Peyer's patch (tissue), 4 donors: ENCODE measurements at regions not wholly inside any gene's neighbourhood (a gene's known extent, or its start where the extent isn't known, plus 50 kb on each side); places are given as distances from the start of the nearest gene placed in this dataset.

Source experiments
- DNase-seq, 3 donors: peaks; one replicate each; pipeline ENCODE4 v3.0.0-alpha.2; 2017 to 2019
- H3K27ac ChIP-seq, 4 donors: fragments of 200-600 bp; sonication (generic); one replicate each; pipeline ENCODE4 v1.5.1; 2016 to 2019
- H3K27me3 ChIP-seq, 2 donors: fragments of 200-600 bp; sonication (generic); one replicate each; pipeline ENCODE4 v1.5.1; 2019
- H3K36me3 ChIP-seq, 3 donors: fragments of 200-600 bp; sonication (generic); one replicate each; pipeline ENCODE4 v1.5.1; 2016 to 2019
- H3K4me1 ChIP-seq, 4 donors: fragments of 200-600 bp; sonication (generic); one replicate each; pipeline ENCODE4 v1.5.1; 2016 to 2019
- H3K4me3 ChIP-seq, 4 donors: fragments of 200-600 bp; sonication (generic); 1 replicate in 3 of 4; 2 replicates in 1 of 4; pipeline ENCODE4 v1.5.1; 2016 to 2019; ENCODE audit warnings: mild to moderate bottlenecking in 1 of 4
- H3K9me3 ChIP-seq, 4 donors: fragments of 200-600 bp; sonication (generic); one replicate each; pipeline ENCODE4 v1.5.1; 2016 to 2019; ENCODE audit warnings: mild to moderate bottlenecking in 1 of 4
- POLR2A ChIP-seq, 2 donors: fragments of 450-650 bp; IDR thresholded peaks; one replicate each; pipeline ENCODE4 v1.5.1; 2017; ENCODE audit warnings: antibody characterized with exemption in 2 of 2, mild to moderate bottlenecking in 2 of 2, moderate library complexity in 2 of 2
- TF ChIP-seq, protein P1 (sequence below), 6 experiments: fragments of 450-650 bp in 4 of 6; fragments of 200-600 bp in 2 of 6; sonication (generic) in 1 of 6; IDR thresholded peaks; one replicate each; pipeline ENCODE4 v1.5.1; 2017 to 2019; ENCODE audit warnings: antibody characterized with exemption in 6 of 6, mild to moderate bottlenecking in 3 of 6, moderate library complexity in 1 of 6

- no peak overlapping the region for H3K4me3 ChIP-seq
- no peaks in the 10 kb centered on the region for H3K9me3 ChIP-seq
- H3K27ac ChIP-seq, result no peak overlapping the region
- H3K36me3 ChIP-seq, result no peaks in the 10 kb centered on the region
- no peaks in the 10 kb centered on the region for H3K4me1 ChIP-seq
- no peak for DNase-seq
- H3K27me3 ChIP-seq, result no peaks in the 10 kb centered on the region
- no peak for TF ChIP-seq POLR2A (IDR thresholded peaks at IDR 0.05)
- TF ChIP-seq, protein P1, sequence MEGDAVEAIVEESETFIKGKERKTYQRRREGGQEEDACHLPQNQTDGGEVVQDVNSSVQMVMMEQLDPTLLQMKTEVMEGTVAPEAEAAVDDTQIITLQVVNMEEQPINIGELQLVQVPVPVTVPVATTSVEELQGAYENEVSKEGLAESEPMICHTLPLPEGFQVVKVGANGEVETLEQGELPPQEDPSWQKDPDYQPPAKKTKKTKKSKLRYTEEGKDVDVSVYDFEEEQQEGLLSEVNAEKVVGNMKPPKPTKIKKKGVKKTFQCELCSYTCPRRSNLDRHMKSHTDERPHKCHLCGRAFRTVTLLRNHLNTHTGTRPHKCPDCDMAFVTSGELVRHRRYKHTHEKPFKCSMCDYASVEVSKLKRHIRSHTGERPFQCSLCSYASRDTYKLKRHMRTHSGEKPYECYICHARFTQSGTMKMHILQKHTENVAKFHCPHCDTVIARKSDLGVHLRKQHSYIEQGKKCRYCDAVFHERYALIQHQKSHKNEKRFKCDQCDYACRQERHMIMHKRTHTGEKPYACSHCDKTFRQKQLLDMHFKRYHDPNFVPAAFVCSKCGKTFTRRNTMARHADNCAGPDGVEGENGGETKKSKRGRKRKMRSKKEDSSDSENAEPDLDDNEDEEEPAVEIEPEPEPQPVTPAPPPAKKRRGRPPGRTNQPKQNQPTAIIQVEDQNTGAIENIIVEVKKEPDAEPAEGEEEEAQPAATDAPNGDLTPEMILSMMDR (IDR thresholded peaks at IDR 0.05), result no peak
Observed at GRCh38 chr9:90459321-90459720, 183.3 kb downstream of the DIRAS2 start.

DNA sequence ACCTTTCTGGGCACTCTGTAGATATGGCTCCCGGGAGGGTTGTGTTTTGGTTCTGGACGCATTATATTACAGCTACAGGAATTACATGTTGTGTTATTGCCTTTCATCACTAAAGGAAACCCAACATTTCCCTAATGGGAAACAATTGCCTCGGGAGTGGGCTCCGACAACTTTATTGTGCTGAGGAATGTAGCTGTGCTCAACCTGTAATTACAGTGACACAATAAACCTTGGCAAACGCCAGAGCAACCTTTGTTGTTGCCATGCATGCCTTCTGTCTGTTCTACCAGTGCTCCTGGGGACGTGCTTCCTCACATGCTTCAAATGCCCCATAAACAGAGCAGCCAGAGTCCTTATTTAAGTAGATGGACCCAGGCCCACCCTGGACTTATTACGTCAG lies 182.4 kb downstream of the DIRAS2 start:
- no peak overlapping the region for H3K27ac ChIP-seq
- no peaks in the 10 kb centered on the region for H3K4me1 ChIP-seq
- no peak for TF ChIP-seq POLR2A (IDR thresholded peaks at IDR 0.05)
- TF ChIP-seq, protein P1 (IDR thresholded peaks at IDR 0.05), result no peak
- peak in 1 of 3 donors; percentile 49 for DNase-seq
- H3K27me3 ChIP-seq, result no peaks in the 10 kb centered on the region
- no peak overlapping the region for H3K4me3 ChIP-seq
- no peaks in the 10 kb centered on the region for H3K9me3 ChIP-seq
- no peaks in the 10 kb centered on the region for H3K36me3 ChIP-seq

DNA sequence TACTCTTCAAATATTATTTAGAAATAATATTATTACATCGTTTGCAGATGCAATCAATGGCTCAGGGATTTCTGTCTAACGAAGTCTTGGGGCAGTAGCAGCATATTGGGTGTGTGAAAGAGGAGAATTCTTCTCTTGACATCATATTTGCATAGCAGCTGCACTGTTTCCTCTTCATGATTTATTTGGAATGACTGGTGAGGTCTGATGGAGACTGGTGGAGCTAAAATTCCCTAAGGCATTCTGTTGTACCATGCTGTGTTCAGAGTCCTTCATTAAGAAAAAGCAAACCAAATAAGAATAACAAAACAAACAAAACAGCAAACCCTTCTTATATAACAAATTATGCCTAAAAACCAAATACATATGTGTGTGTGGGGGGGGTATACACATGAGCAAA lies 177.6 kb downstream of the DIRAS2 start:
- TF ChIP-seq, protein P1 (IDR thresholded peaks at IDR 0.05), result no peak
- no peak for TF ChIP-seq POLR2A (IDR thresholded peaks at IDR 0.05)
- no peak for DNase-seq
- Histone ChIP-seq H3K27ac (no peak overlapping the region), H3K27me3 (no peaks in the 10 kb centered on the region), H3K9me3 (no peaks in the 10 kb centered on the region), H3K4me3 (no peak overlapping the region), H3K36me3 (no peaks in the 10 kb centered on the region), H3K4me1 (no peaks in the 10 kb centered on the region)

DNA sequence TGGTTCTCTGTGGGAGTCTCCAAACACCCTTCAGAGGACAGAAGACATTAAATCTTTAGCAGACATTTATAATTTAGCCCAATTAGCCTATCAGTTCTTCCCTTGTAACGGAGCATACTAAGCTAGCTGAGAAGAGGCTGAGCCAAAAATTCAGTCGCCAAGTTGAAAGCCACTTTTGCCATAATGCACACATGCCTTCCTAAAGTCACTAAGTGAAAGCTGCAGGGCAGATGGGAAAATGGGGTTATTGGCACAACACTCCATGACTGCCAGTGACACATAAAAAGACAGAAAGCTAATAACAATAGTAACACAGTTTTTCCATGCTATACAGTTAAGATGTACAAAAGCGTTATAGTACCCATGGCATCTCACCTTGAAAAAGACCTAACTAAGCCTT lies 176.2 kb downstream of the DIRAS2 start:
- H3K9me3 ChIP-seq, result no peaks in the 10 kb centered on the region
- no peak for DNase-seq
- no peaks in the 10 kb centered on the region for H3K4me1 ChIP-seq
- no peak for TF ChIP-seq POLR2A (IDR thresholded peaks at IDR 0.05)
- TF ChIP-seq, protein P1 (IDR thresholded peaks at IDR 0.05), result no peak
- H3K27me3 ChIP-seq, result no peaks in the 10 kb centered on the region
- no peaks in the 10 kb centered on the region for H3K36me3 ChIP-seq
- H3K27ac ChIP-seq, result no peak overlapping the region
- H3K4me3 ChIP-seq, result no peak overlapping the region

- no peak for TF ChIP-seq POLR2A (IDR thresholded peaks at IDR 0.05)
- TF ChIP-seq, protein P1 (IDR thresholded peaks at IDR 0.05), result no peak
- no peaks in the 10 kb centered on the region for H3K4me1 ChIP-seq
- no peaks in the 10 kb centered on the region for H3K36me3 ChIP-seq
- no peaks in the 10 kb centered on the region for H3K27me3 ChIP-seq
- no peak overlapping the region for H3K27ac ChIP-seq
- H3K4me3 ChIP-seq, result no peak overlapping the region
- no peaks in the 10 kb centered on the region for H3K9me3 ChIP-seq
- no peak for DNase-seq
Observed at GRCh38 chr9:90469435-90469834, 173.2 kb downstream of the DIRAS2 start.

DNA sequence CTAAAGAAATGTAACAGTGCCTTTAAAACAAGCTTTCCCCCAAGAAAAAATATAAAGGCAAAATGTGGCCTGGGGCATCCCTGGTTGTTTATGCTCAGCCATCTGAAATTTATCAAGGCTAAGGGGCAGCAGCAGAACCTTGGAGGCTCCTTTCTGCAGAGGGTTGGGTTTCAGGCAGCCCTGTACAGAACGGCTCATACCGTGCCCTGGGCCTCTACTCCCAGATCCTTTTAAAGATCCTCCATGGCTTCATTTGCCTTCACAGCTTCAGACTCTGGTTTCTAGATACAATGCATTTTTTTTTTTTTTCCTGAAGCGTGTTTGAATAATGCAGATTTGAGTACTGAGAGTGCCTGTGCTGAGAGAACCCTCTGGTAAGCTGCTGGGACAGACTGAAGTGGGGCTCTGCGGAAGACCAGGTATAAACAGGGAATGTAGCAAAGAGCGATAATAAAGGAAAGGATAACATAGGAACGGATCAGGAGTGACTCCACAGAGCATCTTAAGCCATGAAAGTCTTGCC lies 172.7 kb downstream of the DIRAS2 start:
- DNase-seq, result no peak
- Histone ChIP-seq H3K9me3 (no peaks in the 10 kb centered on the region), H3K4me1 (no peaks in the 10 kb centered on the region), H3K4me3 (no peak overlapping the region), H3K36me3 (no peaks in the 10 kb centered on the region), H3K27ac (no peak overlapping the region), H3K27me3 (no peaks in the 10 kb centered on the region)
- TF ChIP-seq, protein P1 (IDR thresholded peaks at IDR 0.05), result no peak
- no peak for TF ChIP-seq POLR2A (IDR thresholded peaks at IDR 0.05)
